ENCODE measurements at regions not wholly inside any gene's neighbourhood (a gene's known extent, or its start where the extent isn't known, plus 50 kb on each side); places are given as distances from the start of the nearest gene placed in this dataset.
"Not testable (repeated sequence)": the region's sequence is repeated elsewhere in the genome, so short reads cannot be mapped to it uniquely, and the experiment has no call there.

GRCh38 chr16:29177888-29178726, 193.3 kb downstream of the LAT start:
- H3K9me3 ChIP-seq; DNase-seq; H3K4me3 ChIP-seq; H3K4me1 ChIP-seq; intact Hi-C loops (cut with DNase I; ENCODE audit: low total_unique reads); H3K27me3 ChIP-seq; H3K36me3 ChIP-seq; in situ Hi-C loops (cut with MboI; ENCODE audit: low pct_ligation_motif_present in 1 of 4, low pct_unique_long_range_greater_than_20kb in 1 of 4, low sequenced_read_pairs in 3 of 4): not testable (repeated sequence)
- peak overlapping the region; percentile 13 to 51 (median 38) for H3K27ac ChIP-seq
- TF ChIP-seq POLR2AphosphoS5 (IDR thresholded peaks at IDR 0.05), result peak in 1 of 3 donors; percentile 39
- WGBS, 2 donors (ENCODE audit: low coverage in 1 of 2), result 56% methylated on average over 16 of the region's 24 CpGs; no CpG with 5 or more reads in 1 of the 2 donors

GRCh38 chr16:29177203-29177887, 192.5 kb downstream of the LAT start:
- H3K4me1 ChIP-seq; H3K27me3 ChIP-seq; in situ Hi-C loops (cut with MboI; ENCODE audit: low pct_ligation_motif_present in 1 of 4, low pct_unique_long_range_greater_than_20kb in 1 of 4, low sequenced_read_pairs in 3 of 4); H3K9me3 ChIP-seq; H3K36me3 ChIP-seq; intact Hi-C loops (cut with DNase I; ENCODE audit: low total_unique reads); H3K4me3 ChIP-seq; DNase-seq: not testable (repeated sequence)
- WGBS, 2 donors (ENCODE audit: low coverage in 1 of 2), result 55% methylated on average over 28 of the region's 30 CpGs; no CpG with 5 or more reads in 1 of the 2 donors
- peak overlapping the region in 3 of 4 donors; percentile 15 to 51 (median 26) for H3K27ac ChIP-seq

- intact Hi-C loops (cut with DNase I; ENCODE audit: low total_unique reads); H3K36me3 ChIP-seq; in situ Hi-C loops (cut with MboI; ENCODE audit: low pct_ligation_motif_present in 1 of 4, low pct_unique_long_range_greater_than_20kb in 1 of 4, low sequenced_read_pairs in 3 of 4); H3K9me3 ChIP-seq; H3K4me1 ChIP-seq; H3K27me3 ChIP-seq; H3K27ac ChIP-seq; H3K4me3 ChIP-seq; DNase-seq: not testable (repeated sequence)
- 92% methylated on average over 7 of the region's 7 CpGs; no CpG with 5 or more reads in 1 of the 2 donors for WGBS, 2 donors (ENCODE audit: low coverage in 1 of 2)
Measured at GRCh38 chr16:29176822-29177202, 192.0 kb downstream of the LAT start.

GRCh38 chr16:29176154-29176470, 191.3 kb downstream of the LAT start:
- H3K4me1 ChIP-seq; H3K9me3 ChIP-seq; H3K36me3 ChIP-seq; H3K27me3 ChIP-seq; H3K4me3 ChIP-seq; H3K27ac ChIP-seq; in situ Hi-C loops (cut with MboI; ENCODE audit: low pct_ligation_motif_present in 1 of 4, low pct_unique_long_range_greater_than_20kb in 1 of 4, low sequenced_read_pairs in 3 of 4); DNase-seq; intact Hi-C loops (cut with DNase I; ENCODE audit: low total_unique reads): not testable (repeated sequence)
- WGBS, 2 donors (ENCODE audit: low coverage in 1 of 2), result 81% methylated on average over 7 of the region's 7 CpGs; no CpG with 5 or more reads in 1 of the 2 donors

- not testable (repeated sequence) for DNase-seq
Measured at GRCh38 chr16:29175411-29176153, 190.7 kb downstream of the LAT start.

GRCh38 chr16:29173371-29174305, 188.8 kb downstream of the LAT start:
- H3K27ac ChIP-seq, result peak overlapping the region in 1 of 4 donors; percentile 35
- H3K4me3 ChIP-seq; H3K27me3 ChIP-seq; DNase-seq; H3K9me3 ChIP-seq; intact Hi-C loops (cut with DNase I; ENCODE audit: low total_unique reads); H3K4me1 ChIP-seq; in situ Hi-C loops (cut with MboI; ENCODE audit: low pct_ligation_motif_present in 1 of 4, low pct_unique_long_range_greater_than_20kb in 1 of 4, low sequenced_read_pairs in 3 of 4); H3K36me3 ChIP-seq: not testable (repeated sequence)
- 78 to 92% methylated on average over 5 to 16 of the region's 16 CpGs for whole genome bisulfite sequencing, 2 donors (ENCODE audit: low coverage in 1 of 2)

More at GRCh38 chr16:29175411-29176153, 190.7 kb downstream of the LAT start:
- H3K27me3 ChIP-seq; H3K27ac ChIP-seq; H3K36me3 ChIP-seq; H3K4me3 ChIP-seq; intact Hi-C loops (cut with DNase I; ENCODE audit: low total_unique reads); in situ Hi-C loops (cut with MboI; ENCODE audit: low pct_ligation_motif_present in 1 of 4, low pct_unique_long_range_greater_than_20kb in 1 of 4, low sequenced_read_pairs in 3 of 4); H3K4me1 ChIP-seq; H3K9me3 ChIP-seq: not testable (repeated sequence)
- 93% methylated on average over 16 of the region's 19 CpGs; no CpG with 5 or more reads in 1 of the 2 donors for WGBS, 2 donors (ENCODE audit: low coverage in 1 of 2)

GRCh38 chr16:29172098-29172724, 187.4 kb downstream of the LAT start:
- DNase-seq, result not testable (repeated sequence)

GRCh38 chr16:29171296-29171695, 186.4 kb downstream of the LAT start:
- H3K27ac ChIP-seq; H3K4me3 ChIP-seq; DNase-seq; intact Hi-C loops (cut with DNase I; ENCODE audit: low total_unique reads); H3K27me3 ChIP-seq; H3K36me3 ChIP-seq; H3K4me1 ChIP-seq; H3K9me3 ChIP-seq; in situ Hi-C loops (cut with MboI; ENCODE audit: low pct_ligation_motif_present in 1 of 4, low pct_unique_long_range_greater_than_20kb in 1 of 4, low sequenced_read_pairs in 3 of 4): not testable (repeated sequence)
- WGBS, 2 donors (ENCODE audit: low coverage in 1 of 2), result 96% methylated on average over 6 of the region's 6 CpGs; no CpG with 5 or more reads in 1 of the 2 donors

More at GRCh38 chr16:29172098-29172724, 187.4 kb downstream of the LAT start:
- WGBS, 2 donors (ENCODE audit: low coverage in 1 of 2), result 93% methylated on average over 7 of the region's 7 CpGs; no CpG with 5 or more reads in 1 of the 2 donors
- H3K27ac ChIP-seq, result peak overlapping the region in 1 of 4 donors; percentile 2
- H3K9me3 ChIP-seq; H3K36me3 ChIP-seq; H3K4me1 ChIP-seq; in situ Hi-C loops (cut with MboI; ENCODE audit: low pct_ligation_motif_present in 1 of 4, low pct_unique_long_range_greater_than_20kb in 1 of 4, low sequenced_read_pairs in 3 of 4); H3K4me3 ChIP-seq; intact Hi-C loops (cut with DNase I; ENCODE audit: low total_unique reads); H3K27me3 ChIP-seq: not testable (repeated sequence)

- in situ Hi-C loops (cut with MboI; ENCODE audit: low pct_ligation_motif_present in 1 of 4, low pct_unique_long_range_greater_than_20kb in 1 of 4, low sequenced_read_pairs in 3 of 4); intact Hi-C loops (cut with DNase I; ENCODE audit: low total_unique reads); H3K9me3 ChIP-seq; H3K36me3 ChIP-seq; H3K27me3 ChIP-seq; H3K4me3 ChIP-seq; DNase-seq; H3K4me1 ChIP-seq: not testable (repeated sequence)
- H3K27ac ChIP-seq, result peak overlapping the region in 2 of 4 donors; percentile 9 to 51
- WGBS, 2 donors (ENCODE audit: low coverage in 1 of 2), result 82 to 91% methylated on average over 8 to 20 of the region's 20 CpGs
Measured at GRCh38 chr16:29170393-29171119, 185.7 kb downstream of the LAT start.

Measured in transverse colon (tissue), 4 donors.